H54 (cell line): ENCODE measurements at regions not wholly inside any gene's neighbourhood (a gene's known extent, or its start where the extent isn't known, plus 50 kb on each side); places are given as distances from the start of the nearest gene placed in this dataset.

ENCODE experiments used
- DNase-seq: peaks from one replicate; pipeline ENCODE4 v3.0.0; 2011; ENCODE audit warnings: low spot score, mixed read lengths; ENCODE audit not compliant: insufficient read length
- FAIRE-seq: peaks from 3 replicates; lab custom pipeline; 2011; peaks lifted over from hg19 to GRCh38; lab: Jason Lieb, UNC
- POLR2A ChIP-seq: IDR thresholded peaks from 2 replicates; pipeline ENCODE4 v1.6.1; 2011; ENCODE audit warnings: low read depth, mild to moderate bottlenecking, low read length

DNA sequence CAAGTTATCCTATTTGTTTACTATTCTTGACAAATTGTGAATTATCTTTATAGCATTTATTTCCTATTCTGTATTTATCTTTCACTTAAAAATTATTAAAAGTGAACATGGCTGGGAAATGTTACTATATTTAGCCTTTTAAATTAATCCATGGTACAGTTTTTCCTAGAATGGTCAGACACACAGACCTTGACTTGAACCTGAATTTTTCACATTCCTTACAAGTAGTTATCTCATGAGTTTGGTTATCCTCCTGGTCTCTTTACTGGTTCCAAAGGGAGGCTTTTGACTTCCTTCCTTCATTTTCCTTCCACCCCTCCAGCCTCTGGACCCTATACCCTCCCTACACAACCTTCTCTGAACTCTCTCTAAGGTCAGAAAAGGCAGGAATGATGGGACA, 280.6 kb downstream of the SATB1 start:
- FAIRE-seq (no peak), DNase-seq (no peak)
- TF ChIP-seq POLR2A = no peak

DNA sequence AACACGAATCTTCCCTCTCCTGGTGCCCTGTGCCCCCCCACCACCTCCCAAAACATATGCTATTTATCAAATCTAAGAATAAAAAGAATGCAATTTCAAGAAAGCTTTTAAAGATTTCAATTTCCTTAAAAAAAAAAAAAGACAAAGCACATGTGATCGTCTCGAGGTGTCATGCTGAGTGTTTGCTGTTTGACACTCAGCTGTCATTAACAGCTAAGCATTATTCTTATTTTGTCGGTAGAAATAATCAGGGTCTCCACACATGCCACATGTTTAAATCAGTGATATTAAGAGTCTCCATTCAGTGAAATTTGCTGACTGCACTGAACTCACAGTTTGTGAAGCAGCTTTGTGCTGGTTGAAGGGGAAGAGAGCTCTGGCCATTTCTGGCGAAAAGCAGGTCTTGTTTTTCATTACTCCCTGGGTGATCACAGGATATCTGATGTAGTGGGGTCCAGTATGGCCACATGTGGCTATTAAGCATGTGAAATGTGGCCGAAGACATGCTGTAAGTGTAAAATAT, 281.8 kb downstream of the SATB1 start:
- no peak for TF ChIP-seq POLR2A
- DNase-seq = no peak
- no peak for FAIRE-seq

DNA sequence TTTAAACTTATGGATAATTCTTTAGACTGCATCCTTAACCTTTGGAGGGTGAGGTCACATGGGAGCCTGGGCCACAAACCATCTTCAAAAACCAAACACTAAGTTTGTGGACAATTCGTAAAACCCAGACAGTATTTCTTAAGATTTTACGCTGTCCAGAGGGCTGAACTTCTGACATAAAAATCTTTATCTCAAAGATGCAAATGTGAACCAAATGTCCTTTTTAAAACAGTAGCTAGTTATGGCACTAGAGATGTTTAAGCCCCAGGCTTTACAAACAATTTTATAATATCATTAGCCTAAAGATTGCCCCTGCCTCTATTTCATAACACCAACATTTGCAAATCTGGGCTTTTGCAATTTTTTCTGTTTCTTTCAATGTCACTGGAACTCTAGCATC, 287.2 kb downstream of the SATB1 start:
- TF ChIP-seq POLR2A = no peak
- FAIRE-seq = no peak

DNA sequence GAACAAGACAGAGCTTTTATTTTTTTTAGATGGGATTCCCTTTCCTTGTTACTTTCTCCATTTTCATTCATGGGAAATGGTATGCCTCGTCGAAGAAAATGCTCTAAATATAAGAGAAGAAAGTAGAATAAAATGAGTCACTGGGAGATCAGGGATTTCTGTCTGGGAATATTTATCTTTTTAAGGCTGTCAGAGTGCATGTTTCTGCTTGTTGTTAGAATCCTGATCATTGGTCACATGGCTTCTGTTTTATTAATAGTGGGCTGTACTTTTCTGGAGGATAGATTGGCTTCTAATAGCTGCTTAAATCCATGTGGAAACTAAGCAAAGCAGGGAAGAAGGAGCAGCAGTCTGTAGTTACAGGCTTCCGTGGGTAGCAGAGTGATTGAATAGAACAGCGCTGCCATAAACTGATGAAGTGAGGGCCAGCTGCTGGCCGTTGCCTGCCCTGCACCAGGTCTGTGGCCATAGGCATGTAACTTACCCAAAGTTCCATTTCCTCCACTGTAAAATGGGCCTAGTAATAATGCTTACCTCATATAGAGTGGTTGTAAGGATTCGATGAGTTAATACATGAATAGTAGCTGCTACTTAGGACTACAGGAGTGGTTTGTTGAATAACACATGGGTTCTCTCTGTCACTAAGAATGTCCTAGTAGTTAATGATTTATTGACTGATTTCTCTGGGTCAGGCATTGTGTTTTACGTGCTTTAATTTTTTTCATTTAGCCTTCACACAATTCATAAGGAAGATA, 289.9 kb downstream of the SATB1 start:
- DNase-seq (no peak), FAIRE-seq (no peak)
- no peak for TF ChIP-seq POLR2A

More for the DNA sequence above, 287.2 kb downstream of the SATB1 start:
- DNase-seq = no peak

DNA sequence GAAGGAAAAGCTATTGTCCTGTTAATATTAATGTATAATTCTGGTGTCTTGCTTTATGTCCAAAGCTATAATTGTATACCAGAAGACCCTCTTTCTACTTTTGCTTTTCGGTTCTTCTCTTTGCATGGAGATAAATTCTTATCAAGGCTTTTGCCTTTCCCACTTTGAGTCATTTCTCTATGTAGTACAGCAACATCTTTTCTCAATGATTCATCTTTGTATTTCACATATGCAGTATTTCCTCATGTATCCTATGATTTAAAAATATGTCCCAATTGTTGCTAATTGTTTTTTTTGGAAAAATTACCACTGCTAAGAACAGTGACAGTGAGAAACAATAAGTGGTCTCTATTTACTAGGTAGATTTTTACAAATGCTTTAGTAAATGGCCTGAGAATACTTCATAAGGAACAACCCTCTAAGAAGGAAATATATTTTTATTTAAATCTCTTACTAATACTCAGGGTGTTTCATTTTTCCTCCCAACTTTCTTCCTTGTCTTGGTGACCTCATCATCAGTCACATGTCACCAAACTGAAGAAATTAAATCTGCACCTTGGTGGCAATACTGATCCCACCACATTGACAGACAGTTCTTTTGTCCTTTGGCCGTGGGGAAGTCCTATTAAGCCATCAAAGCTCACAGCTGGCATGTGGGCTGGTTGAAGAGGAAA, 290.6 kb downstream of the SATB1 start:
- DNase-seq = no peak
- FAIRE-seq = peak; percentile 74
- no peak for TF ChIP-seq POLR2A

DNA sequence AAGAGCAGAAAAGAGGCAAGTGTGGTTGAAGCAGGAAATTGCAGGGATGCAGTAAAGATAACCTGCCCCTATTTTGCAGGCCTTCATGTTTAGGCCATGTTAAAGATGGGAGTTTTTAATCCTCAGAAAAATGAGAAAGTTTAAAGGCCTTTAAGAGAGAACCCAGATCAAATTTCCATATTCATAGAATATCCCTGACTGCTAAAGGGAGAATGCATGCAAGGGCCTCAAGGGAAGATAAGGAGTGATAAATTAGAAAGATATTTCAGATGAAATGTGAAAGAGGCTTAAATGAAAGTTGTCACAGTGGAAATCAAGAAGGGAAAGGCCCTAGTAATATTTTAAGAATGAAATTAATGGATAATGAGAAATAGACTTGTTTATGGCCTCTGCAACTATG, 292.1 kb downstream of the SATB1 start:
- DNase-seq (no peak), FAIRE-seq (no peak)
- TF ChIP-seq POLR2A = no peak

DNA sequence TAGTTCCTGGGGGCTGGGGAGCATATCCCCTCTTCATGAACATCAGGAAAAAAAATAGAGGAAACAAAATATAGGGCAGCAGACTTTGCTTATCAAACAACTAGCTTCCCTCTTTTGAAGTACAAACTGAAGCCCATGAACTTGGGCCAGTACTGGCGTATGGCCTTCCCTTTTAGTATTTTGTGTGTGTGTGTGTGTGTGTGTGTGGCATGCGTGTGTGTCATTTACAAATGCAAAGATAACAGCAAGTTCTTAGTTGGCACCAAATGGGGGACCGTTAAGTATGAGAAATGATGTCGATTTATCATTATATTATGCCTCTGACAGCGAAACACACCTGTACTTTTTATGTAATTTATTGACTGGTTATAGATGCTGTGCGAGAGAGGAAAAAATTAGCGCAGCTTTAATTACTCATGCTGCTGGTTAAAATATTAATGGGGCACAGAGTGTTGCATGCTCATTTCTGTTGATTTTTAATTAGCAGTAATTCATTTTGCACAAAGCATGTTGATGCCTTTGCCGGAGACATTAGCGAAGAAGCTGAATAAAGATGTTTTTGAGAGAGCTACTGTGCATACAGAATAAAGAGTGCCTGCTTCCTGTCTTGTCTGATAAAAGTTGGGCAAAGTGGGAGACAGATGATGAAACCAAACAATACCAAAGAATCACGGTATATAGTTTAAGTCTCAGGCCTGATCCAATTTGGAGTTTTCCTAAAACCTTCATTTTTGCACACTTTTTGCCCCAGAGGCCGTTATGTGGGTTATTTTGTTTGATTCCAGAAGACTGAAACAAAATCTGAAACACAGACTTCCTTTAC, 297.1 kb downstream of the SATB1 start:
- TF ChIP-seq POLR2A = no peak
- DNase-seq (no peak), FAIRE-seq (no peak)

DNA sequence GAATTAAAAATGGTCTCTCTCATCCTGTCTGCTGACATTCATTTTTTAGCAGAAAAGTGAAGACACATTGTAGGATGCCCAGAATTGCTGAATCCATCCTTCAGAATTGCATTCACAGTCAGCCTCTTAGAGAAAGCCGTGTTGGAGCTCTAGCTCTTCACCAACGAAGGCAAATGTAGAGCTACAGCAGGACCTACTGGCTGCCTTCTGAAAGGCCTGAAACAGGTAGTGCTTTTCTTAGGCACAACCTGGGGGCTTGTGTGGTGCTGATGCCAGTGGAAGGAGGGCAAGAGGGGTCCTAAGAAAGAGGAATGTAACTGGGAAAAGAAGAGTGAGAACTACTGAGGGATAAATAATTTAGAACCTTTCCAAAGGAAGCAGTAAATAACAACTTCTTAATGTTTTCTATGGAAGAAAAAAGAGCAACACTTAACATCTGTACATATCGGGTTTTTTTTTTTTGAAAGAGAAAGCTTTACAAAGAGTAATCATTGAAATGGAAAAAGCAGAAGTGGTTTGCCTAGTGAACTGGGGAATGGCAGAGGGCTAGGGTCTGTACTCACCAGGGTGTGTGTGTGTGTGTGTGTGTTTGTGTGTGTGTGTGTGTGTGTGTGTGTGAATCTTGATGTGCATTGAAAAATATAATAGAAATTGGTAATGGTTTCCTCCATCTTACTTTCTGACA, 297.8 kb downstream of the SATB1 start:
- no peak for TF ChIP-seq POLR2A
- DNase-seq (no peak), FAIRE-seq (no peak)

DNA sequence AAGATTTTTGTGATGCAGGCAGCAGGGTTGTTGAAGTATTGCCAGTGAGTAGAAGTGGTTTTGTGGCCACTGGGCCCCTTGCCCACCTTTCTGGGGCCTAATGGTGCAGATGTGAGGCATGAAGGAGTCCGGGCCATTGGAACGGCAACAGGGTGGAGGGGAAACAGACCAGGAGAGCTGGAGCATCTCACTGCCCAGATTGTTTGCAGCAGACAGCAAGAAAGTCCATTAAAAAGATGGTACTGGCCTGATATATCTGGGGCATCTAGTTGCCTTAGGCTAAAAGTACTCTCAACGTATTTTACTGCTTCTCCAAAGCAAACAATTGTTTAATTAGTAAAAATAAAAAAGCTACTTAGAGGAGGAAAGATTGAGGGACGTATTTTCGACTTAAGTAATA, 298.4 kb downstream of the SATB1 start:
- FAIRE-seq = no peak
- TF ChIP-seq POLR2A = no peak
- DNase-seq = no peak

DNA sequence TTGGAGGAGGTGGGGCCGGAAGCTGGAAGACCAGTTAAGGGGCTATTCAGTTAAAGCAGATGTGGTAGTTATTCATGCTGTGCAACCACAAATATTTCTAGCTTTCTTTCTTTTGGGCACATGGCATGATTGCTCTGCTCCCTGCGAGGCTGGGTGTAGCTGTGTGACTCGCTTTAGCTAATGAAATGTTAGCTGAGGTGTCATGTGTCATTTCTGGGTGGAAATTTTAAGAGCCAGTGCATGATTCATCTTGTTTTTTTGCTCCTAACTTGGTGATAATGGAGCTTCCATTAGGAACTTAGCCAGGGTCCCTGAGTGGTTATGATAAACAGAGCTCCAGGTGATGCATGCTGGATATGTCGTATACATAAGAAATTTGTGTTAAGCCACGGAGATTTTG, 300.6 kb downstream of the SATB1 start:
- FAIRE-seq (peak; percentile 73), DNase-seq (peak; percentile 11)
- no peak for TF ChIP-seq POLR2A

DNA sequence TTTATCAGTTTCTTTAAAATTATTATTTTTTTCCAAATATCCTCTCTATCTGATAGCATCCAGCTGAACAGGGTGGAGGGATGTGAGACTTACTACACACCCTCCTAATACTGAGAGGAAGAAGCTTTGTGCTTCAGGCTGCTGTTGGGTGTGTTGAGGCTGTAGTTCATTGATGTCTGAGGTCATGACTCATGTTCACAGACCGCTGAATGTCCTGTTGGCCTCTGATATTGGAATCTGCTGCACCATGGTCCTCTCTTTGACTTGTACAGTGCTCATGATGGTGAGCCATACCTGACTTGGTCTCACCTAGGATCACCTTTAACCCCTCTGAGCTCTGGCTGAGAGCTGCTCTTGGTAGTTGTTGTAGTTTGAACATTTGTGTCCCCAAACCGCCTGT, 302.9 kb downstream of the SATB1 start:
- TF ChIP-seq POLR2A = no peak
- DNase-seq (no peak), FAIRE-seq (no peak)

DNA sequence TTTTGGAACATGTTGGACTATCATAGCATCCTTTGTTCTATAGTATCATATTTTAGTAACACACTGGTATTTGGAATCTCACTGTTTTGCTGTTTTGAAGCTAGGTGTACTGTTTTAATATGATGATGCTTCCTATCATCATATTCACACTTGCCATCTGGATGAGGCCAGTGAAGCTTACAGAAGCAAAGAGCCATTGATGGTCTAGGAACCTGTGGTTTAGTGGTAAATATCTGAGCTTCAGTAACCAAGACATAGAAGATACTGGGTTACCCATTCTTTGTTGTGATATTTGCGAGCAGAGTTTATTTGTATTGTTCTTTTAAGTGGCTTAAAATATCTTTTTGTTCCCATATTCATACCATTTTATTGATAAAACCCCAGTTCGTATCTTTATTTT, 304.1 kb downstream of the SATB1 start:
- no peak for DNase-seq
- no peak for FAIRE-seq
- TF ChIP-seq POLR2A = no peak

DNA sequence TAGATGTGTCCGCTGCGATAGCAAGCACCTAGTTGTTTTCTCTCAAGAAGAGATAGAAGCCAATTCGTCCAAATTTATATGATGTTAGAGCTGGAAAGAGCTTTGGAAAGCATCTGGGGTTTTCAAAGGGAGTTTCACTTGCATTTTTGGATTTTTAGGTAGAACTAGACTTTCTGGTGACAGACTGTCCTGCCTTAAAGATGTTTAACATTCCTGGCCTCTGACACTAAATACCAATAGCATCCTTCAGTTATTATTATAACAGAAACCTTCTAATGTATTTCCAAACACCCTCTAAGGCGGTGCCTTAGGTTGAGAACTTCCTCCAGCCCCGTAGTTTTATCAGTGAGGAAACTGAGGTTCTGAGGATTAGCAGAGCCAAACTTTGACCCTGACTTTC, 305.3 kb downstream of the SATB1 start:
- TF ChIP-seq POLR2A = no peak

More for the DNA sequence above, 305.3 kb downstream of the SATB1 start:
- DNase-seq = no peak
- no peak for FAIRE-seq
